HCT116 (cell line): ENCODE measurements at regions not wholly inside any gene's neighbourhood (a gene's known extent, or its start where the extent isn't known, plus 50 kb on each side); places are given as distances from the start of the nearest gene placed in this dataset.
"Not testable (repeated sequence)": the region's sequence is repeated elsewhere in the genome, so short reads cannot be mapped to it uniquely, and the experiment has no call there.

ENCODE experiments used
- ATAC-seq: fragments of 200-7000 bp; cut with Tn5 transposase; 2 replicates; pipeline ENCODE4 v1.9.1; 2020; ENCODE audit warnings: mild to moderate bottlenecking, moderate library complexity
- BruUV-seq: library from RNA; stranded (reverse); fragments of 400-500 nt; replicated peaks from 2 replicates; lab custom pipeline; 2021; lab: Mats Ljungman, UMichigan
- CTCF ChIA-PET: fragments of 300-600 bp; sonication (Branson Sonifier 250); formaldehyde crosslinking; loops from one replicate; lab custom pipeline; 2021; ENCODE audit warnings: antibody characterized with exemption; lab: Charles Lee
- POLR2A ChIA-PET: fragments of 300-600, 350-600 bp; sonication (Branson Sonifier 250); formaldehyde crosslinking; loops from one replicate; lab custom pipeline; 2021; ENCODE audit warnings: antibody characterized with exemption; lab: Charles Lee
- RAD21 ChIA-PET, 2 experiments: fragments of 300-600 bp; sonication (Branson Sonifier 250); formaldehyde crosslinking; loops; one replicate each; lab custom pipeline; 2023; ENCODE audit warnings: low total read pairs in 2 of 2; ENCODE audit not compliant: uncharacterized antibody in 2 of 2, unreplicated experiment in 2 of 2, low non-redundant PET in 1 of 2; lab: Charles Lee
- DNase-seq: peaks from one replicate; pipeline ENCODE4 v3.0.0-alpha.2; 2010; ENCODE audit warnings: low read depth, low spot score
- H2AFZ ChIP-seq: fragments of 200-600 bp; shearing (Covaris generic), sonication (generic); 2 replicates; pipeline ENCODE4 v1.6.1; 2017; ENCODE audit warnings: low read depth, mixed run types, mixed read lengths, antibody characterized with exemption, low read length; ENCODE audit not compliant: poor library complexity, severe bottlenecking
- H3K27ac ChIP-seq: 2 replicates; pipeline ENCODE4 v1.5.1; 2012; ENCODE audit warnings: low read depth, low read length
- H3K27me3 ChIP-seq: fragments of 200-600 bp; sonication (generic); 2 replicates; pipeline ENCODE4 v1.6.1; 2016; ENCODE audit warnings: mixed run types, low read length, mixed read lengths; ENCODE audit not compliant: insufficient read depth
- H3K36me3 ChIP-seq, 2 experiments: fragments of 200-500 bp in 1 of 2; fragments of 200-600 bp in 1 of 2; sonication (Bioruptor generic) in 1 of 2; sonication (generic) in 1 of 2; 2 replicates each; pipeline versions ENCODE4 v1.5.1 to v1.6.1; 2014 to 2016; ENCODE audit warnings: low read length in 2 of 2, inconsistent platforms in 1 of 2, mixed read lengths in 1 of 2, mixed run types in 1 of 2; ENCODE audit not compliant: insufficient read depth in 2 of 2, control insufficient read depth in 1 of 2
- H3K4me1 ChIP-seq, 2 experiments: fragments of 200-600 bp in 1 of 2; sonication (generic) in 1 of 2; 2 replicates each; pipeline versions ENCODE4 v1.5.1 to v1.6.1; 2012 to 2017; ENCODE audit warnings: low read length in 2 of 2, inconsistent platforms in 1 of 2, mild to moderate bottlenecking in 1 of 2, mixed read lengths in 1 of 2, mixed run types in 1 of 2, moderate library complexity in 1 of 2; ENCODE audit not compliant: insufficient read depth in 2 of 2, control insufficient read depth in 1 of 2
- H3K4me2 ChIP-seq: fragments of 200-600 bp; sonication (generic); 2 replicates; pipeline ENCODE4 v1.6.1; 2017; ENCODE audit warnings: mixed run types, low read length, mixed read lengths
- H3K4me3 ChIP-seq, 2 experiments: fragments of 200-600 bp in 1 of 2; sonication (generic) in 1 of 2; replicated peaks in 1 of 2; 2 replicates each; pipeline ENCODE4 v1.5.1; 2011 to 2016; ENCODE audit warnings: low read length in 2 of 2, control low read depth in 1 of 2, low read depth in 1 of 2, mild to moderate bottlenecking in 1 of 2, mixed read lengths in 1 of 2, mixed run types in 1 of 2
- H3K79me2 ChIP-seq: fragments of 200-600 bp; sonication (generic); 2 replicates; pipeline ENCODE4 v1.6.1; 2017; ENCODE audit warnings: mild to moderate bottlenecking, mixed run types, low read length, moderate library complexity, mixed read lengths; ENCODE audit not compliant: insufficient read depth
- H3K9ac ChIP-seq: fragments of 200-600 bp; sonication (generic); 2 replicates; pipeline ENCODE4 v1.6.1; 2016; ENCODE audit warnings: low read length, mixed read lengths
- H3K9me2 ChIP-seq: fragments of 200-600 bp; sonication (generic), shearing (Covaris generic); 2 replicates; pipeline ENCODE4 v1.6.1; 2017; ENCODE audit warnings: mixed run types, mild to moderate bottlenecking, moderate library complexity; ENCODE audit not compliant: insufficient read depth
- H3K9me3 ChIP-seq, 2 experiments: fragments of 200-500 bp in 1 of 2; fragments of 200-600 bp in 1 of 2; sonication (Bioruptor generic) in 1 of 2; sonication (generic) in 1 of 2; 2 replicates each; pipeline ENCODE4 v1.6.1; 2014 to 2017; ENCODE audit warnings: low read length in 2 of 2, mixed read lengths in 2 of 2, inconsistent platforms in 1 of 2, low read depth in 1 of 2, mild to moderate bottlenecking in 1 of 2, mixed run types in 1 of 2, moderate library complexity in 1 of 2; ENCODE audit not compliant: control insufficient read depth in 1 of 2, insufficient read depth in 1 of 2
- H4K20me1 ChIP-seq: fragments of 200-600 bp; sonication (generic), shearing (Covaris generic); 2 replicates; pipeline ENCODE4 v1.6.1; 2017; ENCODE audit warnings: mixed run types, mild to moderate bottlenecking, moderate library complexity; ENCODE audit not compliant: insufficient read depth
- CTCF ChIP-seq, 3 experiments: fragments of 200-600 bp in 1 of 3; sonication (generic) in 1 of 3; IDR thresholded peaks in 2 of 3; conservative IDR thresholded peaks in 1 of 3; 2 replicates each; pipeline ENCODE4 v1.5.1; 2012 to 2017; ENCODE audit warnings: low read depth in 2 of 3, low read length in 2 of 3, antibody characterized with exemption in 1 of 3, borderline replicate concordance in 1 of 3, control low read depth in 1 of 3, mild to moderate bottlenecking in 1 of 3, mixed read lengths in 1 of 3, mixed run types in 1 of 3, moderate library complexity in 1 of 3; ENCODE audit not compliant: insufficient read depth in 1 of 3
- RAD21 ChIP-seq: IDR thresholded peaks from 2 replicates; pipeline ENCODE4 v1.6.1; 2012; ENCODE audit warnings: low read depth, mild to moderate bottlenecking
- intact Hi-C: fragments of 100-400 bp; cut with micrococcal nuclease; formaldehyde crosslinking; loops from 2 replicates; pipeline ENCODE4 v1.10.0; 2022

- ATAC-seq: peak; percentile 60; the same call in 1 of the 2 replicates
- H4K20me1 ChIP-seq, H3K36me3 ChIP-seq, BruUV-seq, CTCF ChIA-PET, H3K4me3 ChIP-seq, H2AFZ ChIP-seq, H3K4me2 ChIP-seq, RAD21 ChIA-PET, intact Hi-C loops, H3K9ac ChIP-seq, DNase-seq, H3K9me2 ChIP-seq, H3K27me3 ChIP-seq, H3K79me2 ChIP-seq, H3K9me3 ChIP-seq, H3K4me1 ChIP-seq, POLR2A ChIA-PET, H3K27ac ChIP-seq: not testable (repeated sequence)
- TF ChIP-seq RAD21: peak; percentile 51
- TF ChIP-seq CTCF (IDR thresholded peaks at IDR 0.05 in 2 of 3, conservative IDR thresholded peaks at IDR 0.05 in 1 of 3; ENCODE audit: borderline replicate concordance in 1 of 3, insufficient read depth in 1 of 3, low read depth in 2 of 3, low read length in 2 of 3): peak; percentile 20 to 42 (median 23); a peak in 3 of 6 replicates
Observed at GRCh38 chr1:224004552-224005315, 109.2 kb upstream of the FBXO28 start.

- ATAC-seq, H2AFZ ChIP-seq, H3K36me3 ChIP-seq, H3K4me3 ChIP-seq, H3K4me1 ChIP-seq, POLR2A ChIA-PET, H3K9me3 ChIP-seq, H3K79me2 ChIP-seq, H3K27ac ChIP-seq, H3K9me2 ChIP-seq, H3K9ac ChIP-seq, H3K27me3 ChIP-seq, intact Hi-C loops, DNase-seq, CTCF ChIA-PET, H3K4me2 ChIP-seq, RAD21 ChIA-PET, H4K20me1 ChIP-seq, BruUV-seq: not testable (repeated sequence)
Observed at GRCh38 chr1:224003896-224004295, 110.0 kb upstream of the FBXO28 start.

GRCh38 chr1:224001757-224002156 lies 112.2 kb upstream of the FBXO28 start:
- ATAC-seq, BruUV-seq, H3K79me2 ChIP-seq, H4K20me1 ChIP-seq, H3K4me2 ChIP-seq, H3K27me3 ChIP-seq, H3K4me1 ChIP-seq, intact Hi-C loops, RAD21 ChIA-PET, H3K9ac ChIP-seq, H2AFZ ChIP-seq, CTCF ChIA-PET, H3K4me3 ChIP-seq, H3K27ac ChIP-seq, H3K9me2 ChIP-seq, H3K9me3 ChIP-seq, H3K36me3 ChIP-seq, POLR2A ChIA-PET, DNase-seq: not testable (repeated sequence)

- H3K9me2 ChIP-seq, H3K27me3 ChIP-seq, H3K27ac ChIP-seq, H3K79me2 ChIP-seq, H3K9me3 ChIP-seq, BruUV-seq, H3K36me3 ChIP-seq, DNase-seq, H3K4me1 ChIP-seq, H3K4me3 ChIP-seq, intact Hi-C loops, H3K9ac ChIP-seq, CTCF ChIA-PET, RAD21 ChIA-PET, POLR2A ChIA-PET, ATAC-seq, H2AFZ ChIP-seq, H4K20me1 ChIP-seq, H3K4me2 ChIP-seq: not testable (repeated sequence)
Observed at GRCh38 chr1:223999761-224000160, 114.2 kb upstream of the FBXO28 start.
